IMR-90 (cell line): ENCODE measurements at regions not wholly inside any gene's neighbourhood (a gene's known extent, or its start where the extent isn't known, plus 50 kb on each side); places are given as distances from the start of the nearest gene placed in this dataset.

Experiments
- ATAC-seq: fragments of 200-7000 bp; cut with Tn5 transposase; 2 replicates; pipeline ENCODE4 v1.9.1; 2020; ENCODE audit warnings: low read depth, mild to moderate bottlenecking, moderate library complexity
- BruUV-seq: library from RNA; stranded (reverse); fragments of 400-500 nt; replicated peaks from 2 replicates; lab custom pipeline; 2021; lab: Mats Ljungman, UMichigan
- CTCF ChIA-PET: fragments of 300-600 bp; formaldehyde crosslinking; extraction: SDS; loops from one replicate; lab custom pipeline; 2021; ENCODE audit warnings: antibody characterized with exemption; lab: Yijun Ruan, JAX
- POLR2A ChIA-PET: fragments of 300-600 bp; sonication (Branson Sonifier 250); formaldehyde crosslinking; loops from one replicate; lab custom pipeline; 2022; ENCODE audit warnings: antibody characterized with exemption; ENCODE audit not compliant: unreplicated experiment; lab: Charles Lee
- DNase-seq: peaks from one replicate; pipeline ENCODE4 v3.0.0; 2013
- H2AFZ ChIP-seq: replicated peaks from 2 replicates; pipeline ENCODE3; 2013; ENCODE audit warnings: low read length, mild to moderate bottlenecking; ENCODE audit not compliant: poor library complexity
- H2AK5ac ChIP-seq: 2 replicates; pipeline ENCODE4 v1.6.1; 2013; ENCODE audit warnings: low read depth, low read length, inconsistent platforms
- H2AK9ac ChIP-seq: replicated peaks from 2 replicates; pipeline ENCODE3; 2013; ENCODE audit warnings: mild to moderate bottlenecking, low read depth, low read length, moderate library complexity; ENCODE audit not compliant: poor library complexity
- H2BK120ac ChIP-seq: 2 replicates; pipeline ENCODE4 v1.6.1; 2013; ENCODE audit warnings: low read depth, low read length, inconsistent platforms
- H2BK15ac ChIP-seq: 3 replicates; pipeline ENCODE4 v1.6.1; 2013; ENCODE audit warnings: low read depth, low read length, inconsistent platforms
- H2BK20ac ChIP-seq: 2 replicates; pipeline ENCODE4 v1.6.1; 2013; ENCODE audit warnings: low read depth, mild to moderate bottlenecking, inconsistent platforms, low read length, moderate library complexity
- H2BK5ac ChIP-seq: 2 replicates; pipeline ENCODE4 v1.6.1; 2013; ENCODE audit warnings: mild to moderate bottlenecking, low read depth, low read length, inconsistent platforms; ENCODE audit not compliant: poor library complexity, severe bottlenecking
- H3K14ac ChIP-seq: replicated peaks from 2 replicates; pipeline ENCODE4 v1.6.1; 2013; ENCODE audit warnings: low read depth, low read length, inconsistent platforms
- H3K18ac ChIP-seq: 2 replicates; pipeline ENCODE4 v1.6.1; 2013; ENCODE audit warnings: low read depth, low read length, control low read depth
- H3K23ac ChIP-seq: 2 replicates; pipeline ENCODE4 v1.6.1; 2013; ENCODE audit warnings: low read depth, low read length, inconsistent platforms
- H3K27ac ChIP-seq: 2 replicates; pipeline ENCODE4 v1.5.1; 2013; ENCODE audit warnings: mild to moderate bottlenecking, control low read depth, low read length; ENCODE audit not compliant: insufficient read depth
- H3K27me3 ChIP-seq: 2 replicates; pipeline ENCODE4 v1.6.1; 2013; ENCODE audit warnings: low read length; ENCODE audit not compliant: control insufficient read depth, insufficient read depth
- H3K36me3 ChIP-seq: 2 replicates; pipeline ENCODE4 v1.6.1; 2013; ENCODE audit warnings: low read length, mixed read lengths; ENCODE audit not compliant: control insufficient read depth, insufficient read depth
- H3K4ac ChIP-seq: 2 replicates; pipeline ENCODE4 v1.6.1; 2013; ENCODE audit warnings: low read depth, low read length, inconsistent platforms
- H3K4me1 ChIP-seq: 2 replicates; pipeline ENCODE4 v1.6.1; 2013; ENCODE audit warnings: low read length, mixed read lengths; ENCODE audit not compliant: control insufficient read depth, insufficient read depth
- H3K4me2 ChIP-seq: 2 replicates; pipeline ENCODE4 v1.6.1; 2013; ENCODE audit warnings: low read depth, mild to moderate bottlenecking, control low read depth, low read length, moderate library complexity
- H3K4me3 ChIP-seq: 2 replicates; pipeline ENCODE4 v1.5.1; 2013; ENCODE audit warnings: low read depth, mild to moderate bottlenecking, control low read depth, low read length, moderate library complexity; ENCODE audit not compliant: insufficient read depth
- H3K56ac ChIP-seq: 2 replicates; pipeline ENCODE4 v1.6.1; 2013; ENCODE audit warnings: low read length, inconsistent platforms; ENCODE audit not compliant: insufficient read depth; ENCODE audit errors: extremely low read depth
- H3K79me1 ChIP-seq, 2 experiments: 2 replicates each; pipeline ENCODE4 v1.6.1; 2013; ENCODE audit warnings: low read length in 2 of 2, inconsistent platforms in 1 of 2, low read depth in 1 of 2
- H3K9ac ChIP-seq: 2 replicates; pipeline ENCODE4 v1.6.1; 2013; ENCODE audit warnings: low read depth, low read length, control low read depth
- H3K9me1 ChIP-seq: 2 replicates; pipeline ENCODE4 v1.6.1; 2013; ENCODE audit warnings: low read length, inconsistent platforms; ENCODE audit not compliant: insufficient read depth
- H3K9me3 ChIP-seq: 2 replicates; pipeline ENCODE4 v1.6.1; 2013; ENCODE audit warnings: low read length; ENCODE audit not compliant: control insufficient read depth, insufficient read depth
- H4K20me1 ChIP-seq: 2 replicates; pipeline ENCODE4 v1.6.1; 2013; ENCODE audit warnings: low read length, inconsistent platforms; ENCODE audit not compliant: insufficient read depth
- H4K5ac ChIP-seq: 2 replicates; pipeline ENCODE4 v1.6.1; 2013; ENCODE audit warnings: mild to moderate bottlenecking, low read depth, low read length, control low read depth
- H4K8ac ChIP-seq, 2 experiments: 2 replicates each; pipeline ENCODE4 v1.6.1; 2013; ENCODE audit warnings: low read depth in 2 of 2, low read length in 2 of 2, control low read depth in 1 of 2, inconsistent platforms in 1 of 2
- H4K91ac ChIP-seq: 2 replicates; pipeline ENCODE4 v1.6.1; 2013; ENCODE audit warnings: low read depth, low read length, inconsistent platforms; ENCODE audit not compliant: insufficient read depth
- BHLHE40 ChIP-seq: fragments of 150-350 bp; IDR thresholded peaks from 2 replicates; pipeline ENCODE4 v1.6.1; 2016; ENCODE audit warnings: mild to moderate bottlenecking, low read depth, low read length
- SMC3 ChIP-seq: fragments of 150-350 bp; IDR thresholded peaks from 2 replicates; pipeline ENCODE4 v1.6.1; 2016; ENCODE audit warnings: low read depth, mild to moderate bottlenecking, antibody characterized with exemption, low read length, moderate library complexity
- WGBS, 2 experiments: methylation state at CpG; one replicate each; pipeline versions ENCODE4 v1.1.5 to v1.1.7; 2013; ENCODE audit warnings: missing lambda C conversion rate in 2 of 2; ENCODE audit not compliant: insufficient read length in 1 of 2; ENCODE audit errors: extremely low coverage in 2 of 2; 5-methylcytosine and 5-hydroxymethylcytosine counted together
- dilution Hi-C: fragments of 300-500 bp; cut with HindIII; formaldehyde crosslinking; loops from one replicate; pipeline ENCODE4 v1.14.3; 2018; ENCODE audit warnings: low sequenced_read_pairs; ENCODE audit not compliant: unreplicated experiment
- in situ Hi-C: fragments of 300-500 bp; cut with MboI; formaldehyde crosslinking; loops from 3 replicates; pipeline ENCODE4 v1.14.3; 2019; ENCODE audit warnings: low sequenced_read_pairs, inconsistent platforms, mixed read lengths
- intact Hi-C: fragments of 100-400 bp; cut with micrococcal nuclease; formaldehyde crosslinking; loops from 2 replicates; pipeline ENCODE4 v1.10.0; 2022

- in situ Hi-C loops, result no loop called here
- no peak overlapping the region for H2AK5ac ChIP-seq
- no peaks in the 10 kb centered on the region for H3K9me3 ChIP-seq
- DNase-seq (peak; percentile 64), ATAC-seq (peak; percentile 33; the same call in 1 of the 2 replicates)
- no peak overlapping the region for H3K4me3 ChIP-seq
- peak overlapping the region; percentile 55; the same call in 2 of the 3 replicates for H2BK15ac ChIP-seq
- H2AFZ ChIP-seq, result no peak overlapping the region
- H2BK5ac ChIP-seq, result peak overlapping the region; percentile 61
- H3K56ac ChIP-seq, result no peak overlapping the region
- no TSS peak for BruUV-seq
- H3K4me2 ChIP-seq, result no peak overlapping the region
- dilution Hi-C loops, result no loop called here
- H3K9me1 ChIP-seq, result peaks cover 5% of the 10 kb centered on the region; the same call in 1 of the 2 replicates
- no peaks in the 10 kb centered on the region for H4K20me1 ChIP-seq
- no peak overlapping the region for H3K27ac ChIP-seq
- peak overlapping the region; percentile 41; the same call in 1 of the 2 replicates for H3K4ac ChIP-seq
- peak overlapping the region; percentile 44; the same call in 1 of the 2 replicates for H4K91ac ChIP-seq
- no peaks in the 10 kb centered on the region for H3K36me3 ChIP-seq
- H4K5ac ChIP-seq, result peak overlapping the region; percentile 80; the same call in 1 of the 2 replicates
- H3K79me1 ChIP-seq, result 0 out of 4 replicates have a peak, but pooled peaks cover 0 to 6% of the 10 kb centered on the region in 2 experiments
- TF ChIP-seq BHLHE40 (peak; percentile 13; the same call in 1 of the 2 replicates), SMC3 (no peak)
- CTCF ChIA-PET, result no interaction called here
- peak overlapping the region; percentile 79; the same call in 1 of the 2 replicates for H3K18ac ChIP-seq
- H2AK9ac ChIP-seq, result no peak overlapping the region
- POLR2A ChIA-PET, result no interaction called here
- peak overlapping the region; percentile 67; the same call in 1 of the 2 replicates for H2BK20ac ChIP-seq
- no peak overlapping the region for H3K23ac ChIP-seq
- no peaks in the 10 kb centered on the region for H3K27me3 ChIP-seq
- intact Hi-C loops, result no loop called here
- H3K14ac ChIP-seq, result peak overlapping the region; percentile 4; the same call in 1 of the 2 replicates
- H3K4me1 ChIP-seq, result peaks cover 3% of the 10 kb centered on the region
- H2BK120ac ChIP-seq, result peak overlapping the region; percentile 76
- H3K9ac ChIP-seq, result no peak overlapping the region
- WGBS, 2 experiments, result no CpG with 5 or more reads among the region's 4 CpGs
- H4K8ac ChIP-seq, result peak overlapping the region in 1 of 2 experiments; percentile 62; a peak in 1 of 4 replicates
Observed at GRCh38 chr21:35197191-35197590, 148.1 kb upstream of the RUNX1 start.
